ENCODE measurements at regions not wholly inside any gene's neighbourhood (a gene's known extent, or its start where the extent isn't known, plus 50 kb on each side); places are given as distances from the start of the nearest gene placed in this dataset.

GRCh38 chr7:106606120-106606519 is 54.8 kb downstream of the CCDC71L start:
- no peak for DNase-seq (ENCODE audit: low spot score)

GRCh38 chr7:106604971-106605370 is 56.0 kb downstream of the CCDC71L start:
- DNase-seq (ENCODE audit: low spot score), result no peak

GRCh38 chr7:106604303-106604924 is 56.5 kb downstream of the CCDC71L start:
- DNase-seq (ENCODE audit: low spot score), result no peak

GRCh38 chr7:106603346-106603745 is 57.6 kb downstream of the CCDC71L start:
- DNase-seq (ENCODE audit: low spot score), result no peak

DNA sequence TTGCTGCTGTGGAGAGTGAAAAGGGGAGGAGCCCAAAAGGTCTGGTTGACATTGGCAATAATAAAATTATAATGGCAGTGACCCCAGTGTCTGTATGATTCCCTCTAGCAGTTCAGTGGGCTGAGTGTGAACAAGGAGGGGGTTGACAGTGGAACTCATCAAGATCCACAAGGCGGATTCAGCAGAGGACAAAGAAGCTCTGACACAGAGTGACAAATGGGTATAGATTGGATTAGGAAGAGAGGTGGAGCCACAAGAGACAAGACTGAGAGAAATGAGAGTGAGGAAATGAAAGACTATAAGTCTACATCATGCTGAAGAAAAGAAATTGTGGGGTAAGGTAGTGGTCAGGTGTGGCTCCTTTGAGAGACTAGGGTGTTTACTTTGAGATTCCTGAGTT is 58.9 kb downstream of the CCDC71L start:
- DNase-seq (ENCODE audit: low spot score), result no peak

DNA sequence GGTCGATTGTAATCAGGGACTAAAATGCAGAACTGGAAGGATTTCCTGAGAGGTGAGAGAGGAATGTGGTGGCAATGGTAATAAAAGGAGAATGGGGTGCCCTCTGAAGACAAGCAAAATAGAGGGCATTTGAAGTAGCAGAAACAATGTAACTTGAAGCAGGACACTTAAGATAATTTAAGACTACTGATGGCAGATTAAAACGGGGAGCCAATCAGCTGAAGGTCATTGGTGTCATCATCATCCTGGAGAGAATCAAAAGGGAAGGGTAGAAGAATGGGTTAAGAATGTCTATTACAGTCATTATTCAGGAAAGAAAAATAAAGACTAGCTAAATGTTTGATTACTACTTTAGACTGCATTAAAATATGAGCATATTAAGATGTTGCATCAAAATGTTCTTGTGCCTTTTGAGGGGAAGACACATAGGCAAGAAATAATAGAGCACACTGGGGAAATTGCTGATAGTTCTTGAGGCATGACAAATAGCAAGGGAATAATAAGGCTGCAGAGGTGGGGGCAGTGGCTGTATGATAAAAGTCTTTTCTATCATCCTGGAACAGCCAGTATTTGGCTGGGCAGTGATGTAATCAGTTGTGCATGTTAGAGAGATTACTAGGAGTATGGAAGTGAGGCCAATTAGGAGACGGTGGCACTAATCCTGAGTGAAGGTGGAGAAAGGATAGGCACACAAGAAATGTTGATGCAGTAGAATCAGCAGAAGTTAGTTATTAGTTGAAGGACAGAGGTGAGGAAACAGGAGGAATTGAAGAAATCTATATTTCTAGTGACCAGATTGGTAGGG is 60.2 kb downstream of the CCDC71L start:
- no peak for DNase-seq (ENCODE audit: low spot score)

GRCh38 chr7:106599343-106599698 is 61.6 kb downstream of the CCDC71L start:
- no peak for DNase-seq (ENCODE audit: low spot score)

DNA sequence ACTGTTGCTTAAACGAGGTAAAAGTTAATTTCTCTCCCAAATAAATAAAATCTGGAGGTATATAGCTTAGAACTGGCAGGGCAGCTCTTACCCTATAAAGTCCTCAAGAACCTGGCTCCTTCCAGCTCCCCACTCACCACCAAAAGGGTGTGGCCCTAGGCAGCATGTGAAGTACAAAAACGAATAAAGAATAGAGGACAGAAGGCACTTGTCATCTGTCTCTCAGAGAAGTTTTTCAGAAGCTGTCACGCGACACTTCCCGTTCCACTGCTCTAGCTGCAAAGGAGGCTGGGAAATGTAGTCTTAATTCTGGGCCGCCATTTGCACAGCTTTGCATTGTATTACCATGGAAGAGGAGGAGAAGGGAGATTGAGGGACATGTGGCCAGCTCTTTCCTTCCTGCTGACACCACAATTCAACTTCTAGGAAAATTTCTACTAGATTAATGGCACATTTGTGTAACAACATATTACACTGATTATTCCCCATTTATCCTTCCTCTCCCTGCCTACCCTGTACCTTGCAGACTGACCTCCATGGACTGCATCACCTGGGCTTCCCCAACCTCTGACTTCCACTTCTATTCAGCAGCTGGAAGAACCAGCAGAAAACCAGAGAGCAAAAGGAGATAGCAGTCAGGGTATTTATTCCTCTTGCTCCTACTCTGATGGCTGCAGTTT is 62.2 kb downstream of the CCDC71L start:
- peak; percentile 57 for DNase-seq (ENCODE audit: low spot score)

DNA sequence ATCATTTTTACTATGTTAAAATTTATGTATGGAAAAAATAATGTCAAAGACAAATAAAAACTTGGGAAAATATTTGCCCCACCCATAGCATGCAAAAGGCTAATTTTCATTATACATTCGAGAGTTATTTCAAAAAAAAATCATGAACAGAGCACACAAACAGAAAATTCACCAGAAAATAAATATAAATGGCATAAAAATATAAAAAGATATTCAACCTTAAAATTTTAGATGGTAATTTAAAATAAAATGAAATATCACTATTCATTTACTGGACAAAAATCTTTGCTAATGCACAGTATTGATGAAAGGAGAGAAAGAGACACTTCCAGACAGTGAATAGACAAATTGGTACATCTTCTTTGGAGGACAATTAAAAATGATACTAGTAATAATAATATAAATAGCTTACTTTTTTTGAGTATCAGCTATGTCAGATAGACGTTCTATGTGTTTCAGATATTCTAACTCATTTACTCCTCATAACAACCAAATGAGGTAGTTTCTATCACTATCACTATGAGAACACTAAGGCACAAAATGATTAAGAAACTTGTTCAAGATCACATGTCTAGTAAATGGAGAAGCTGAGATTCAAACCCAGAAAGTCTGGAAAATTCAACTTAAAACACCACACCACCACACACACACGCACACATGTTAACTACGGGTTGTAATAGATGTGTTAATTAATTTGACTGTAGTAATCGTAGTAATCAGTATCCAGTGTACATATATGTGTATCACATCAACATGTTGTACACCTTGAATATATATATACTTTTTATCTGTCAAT is 63.0 kb downstream of the CCDC71L start:
- no peak for DNase-seq (ENCODE audit: low spot score)

DNA sequence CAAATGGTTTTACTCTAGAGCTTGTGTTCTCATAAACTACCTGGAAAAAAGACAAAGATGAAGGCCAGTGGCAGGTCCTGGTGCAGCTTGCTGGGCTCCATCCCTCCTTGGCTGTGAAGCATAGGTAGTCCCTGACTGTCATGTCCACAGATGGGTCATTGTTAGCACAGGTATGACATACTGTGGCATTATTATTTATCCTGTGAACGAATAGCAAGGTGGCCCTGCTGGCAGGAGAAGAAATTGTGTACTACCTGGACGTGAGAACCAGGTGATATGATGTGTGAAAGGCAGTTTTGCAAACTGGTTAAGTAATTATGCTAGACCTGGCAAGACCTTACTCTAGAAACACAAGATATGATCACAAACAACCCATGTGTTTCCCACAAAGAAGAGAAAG is 63.9 kb downstream of the CCDC71L start:
- no peak for DNase-seq (ENCODE audit: low spot score)

DNA sequence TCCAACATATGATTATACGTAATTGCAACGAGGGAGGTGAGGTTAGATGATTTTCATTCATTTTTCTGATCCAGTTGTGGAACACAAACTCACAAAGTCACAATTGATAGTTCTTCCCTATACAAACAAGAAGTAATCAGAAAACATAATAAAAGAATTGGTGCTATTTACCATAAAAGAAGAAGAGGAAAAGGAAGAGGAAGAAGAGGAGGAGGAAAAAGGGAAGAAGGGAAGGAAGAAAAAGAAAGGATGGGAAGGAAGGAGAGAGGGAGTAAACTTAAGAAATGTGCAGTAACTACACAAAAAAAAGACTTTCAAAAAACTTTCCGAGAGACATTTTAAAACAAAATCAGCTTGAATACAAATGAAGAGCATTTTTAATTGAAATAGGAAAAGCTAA is 65.0 kb downstream of the CCDC71L start:
- DNase-seq (ENCODE audit: low spot score), result no peak

GRCh38 chr7:106593028-106593417 is 67.9 kb downstream of the CCDC71L start:
- no peak for DNase-seq (ENCODE audit: low spot score)

GRCh38 chr7:106592282-106593027 is 68.5 kb downstream of the CCDC71L start:
- no peak for DNase-seq (ENCODE audit: low spot score)

DNA sequence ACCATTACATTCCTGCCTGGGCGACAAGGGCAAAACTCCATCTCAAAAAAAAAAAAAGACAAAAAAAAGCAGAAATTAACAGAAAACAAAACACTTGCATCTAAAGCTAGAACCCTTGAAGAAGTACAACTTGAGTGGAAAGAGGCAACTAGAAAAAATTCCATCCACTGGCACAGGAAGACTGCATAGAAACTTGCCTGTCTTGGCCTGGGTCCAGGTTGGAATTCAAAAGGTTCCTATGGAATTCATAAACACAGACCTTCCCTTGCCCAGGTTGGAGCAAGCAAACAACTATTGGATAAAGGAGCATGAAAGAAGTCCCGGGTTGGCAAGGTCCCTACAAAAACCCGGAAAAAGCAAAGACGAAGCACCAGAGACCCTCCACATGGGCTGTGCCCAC is 69.8 kb downstream of the CCDC71L start:
- DNase-seq (ENCODE audit: low spot score), result no peak

- DNase-seq (ENCODE audit: low spot score), result no peak
Observed at GRCh38 chr7:106590209-106590816, 70.6 kb downstream of the CCDC71L start.

- DNase-seq (ENCODE audit: low spot score), result no peak
Observed at GRCh38 chr7:106589198-106589879, 71.6 kb downstream of the CCDC71L start.

- no peak for DNase-seq (ENCODE audit: low spot score)
Observed at GRCh38 chr7:106588422-106589197, 72.3 kb downstream of the CCDC71L start.

DNA sequence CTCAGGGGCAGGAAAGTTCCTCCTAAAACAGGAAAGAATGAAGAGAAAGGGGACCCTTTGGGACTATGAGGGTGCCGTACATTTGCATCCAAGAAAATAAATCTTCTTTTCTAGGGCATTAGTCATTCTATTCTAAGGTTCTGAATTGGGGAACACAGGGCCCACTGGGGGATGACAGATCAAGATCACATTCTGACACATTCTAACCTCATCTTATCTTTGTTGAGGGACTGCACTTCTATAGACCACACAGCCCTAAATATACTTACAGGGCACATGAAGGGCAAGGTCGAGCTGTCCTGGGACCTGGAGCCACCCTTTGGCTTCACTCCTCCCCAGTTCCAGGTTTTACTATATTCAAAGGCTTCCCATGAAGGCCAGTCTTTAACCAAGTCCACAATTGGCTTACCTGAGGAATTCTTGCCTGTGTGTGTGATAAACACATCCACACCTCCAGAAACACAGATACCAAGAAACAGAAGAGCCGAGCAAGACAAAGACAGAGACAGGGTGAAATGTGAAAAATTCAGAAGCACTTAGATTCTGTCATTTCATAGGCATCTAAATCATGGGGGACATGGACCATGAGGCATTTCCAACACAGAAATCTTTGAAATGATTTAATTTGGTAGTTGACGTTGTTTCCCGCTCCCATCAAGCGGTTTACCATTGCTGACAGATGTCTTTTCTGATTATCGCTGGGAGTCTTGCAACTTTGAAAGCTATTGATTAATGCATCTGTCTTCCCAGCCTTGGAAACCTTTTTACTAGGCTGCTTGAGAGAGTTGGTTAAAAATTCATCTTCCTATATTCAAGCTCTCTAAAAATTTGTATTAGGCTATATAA is 75.8 kb downstream of the CCDC71L start:
- DNase-seq (ENCODE audit: low spot score), result no peak
